Psoas muscle (tissue), 7 donors: ENCODE measurements at regions not wholly inside any gene's neighbourhood (a gene's known extent, or its start where the extent isn't known, plus 50 kb on each side); places are given as distances from the start of the nearest gene placed in this dataset.

ENCODE experiments used
- ATAC-seq, 4 donors: fragments of 200-7000 bp; cut with Tn5 transposase; one replicate each; pipeline ENCODE4 v1.9.1; 2020; ENCODE audit warnings: moderate library complexity in 3 of 4, mild to moderate bottlenecking in 2 of 4
- DNase-seq, 2 donors: peaks; one replicate each; pipeline ENCODE4 v3.0.0-alpha.2; 2020
- H3K27ac ChIP-seq: fragments of 200-600 bp; one replicate; pipeline ENCODE4 v1.8.0; 2022
- H3K27me3 ChIP-seq, 3 donors: fragments of 200-600 bp in 1 of 3; one replicate each; pipeline versions ENCODE4 v1.6.1 to v1.8.0; 2013 to 2022; ENCODE audit warnings: low read length in 2 of 3, mild to moderate bottlenecking in 2 of 3, moderate library complexity in 1 of 3; ENCODE audit not compliant: insufficient read depth in 3 of 3
- H3K36me3 ChIP-seq, 2 donors: fragments of 200-600 bp in 1 of 2; one replicate each; pipeline versions ENCODE4 v1.6.1 to v1.8.0; 2013 to 2022; ENCODE audit warnings: low read depth in 1 of 2, mild to moderate bottlenecking in 1 of 2, moderate library complexity in 1 of 2; ENCODE audit not compliant: insufficient read depth in 1 of 2
- H3K4me1 ChIP-seq: fragments of 200-600 bp; one replicate; pipeline ENCODE4 v1.8.0; 2022
- H3K4me3 ChIP-seq: fragments of 200-600 bp; one replicate; pipeline ENCODE4 v1.8.0; 2022; ENCODE audit warnings: mild to moderate bottlenecking
- H3K9me3 ChIP-seq: fragments of 200-600 bp; one replicate; pipeline ENCODE4 v1.8.0; 2022
- WGBS, 3 donors: extraction: QIAGEN DNeasy Blood & Tissue Kit; methylation state at CpG; one replicate each; pipeline versions ENCODE4 v1.1.6 to v1.1.7; 2013; 5-methylcytosine and 5-hydroxymethylcytosine counted together
- intact Hi-C, 2 donors: fragments of 100-400 bp; cut with DNase I; formaldehyde crosslinking; loops; one replicate each; pipeline versions ENCODE4 v1.11.0 to v1.14.2; 2022
- TF ChIP-seq, protein P1 (sequence below): fragments of 200-600 bp; IDR thresholded peaks from one replicate; pipeline ENCODE4 v1.8.0; 2022; ENCODE audit warnings: antibody characterized with exemption
- donor health status: healthy with polysubstance abuse.
- donor health status: DM: no; HTN: no; CAD: no; lungs with moderate emphysema.
- donor health status: Bipolar disorder and iron deficiency.
- donor health status: healthy.
- donor health status: DM: yes; HTN: yes; CAD: no.
- donor health status: DM: no; HTN: no; CAD: no.
- donor health status: DM: yes; HTN: yes; CAD: no.

DNA sequence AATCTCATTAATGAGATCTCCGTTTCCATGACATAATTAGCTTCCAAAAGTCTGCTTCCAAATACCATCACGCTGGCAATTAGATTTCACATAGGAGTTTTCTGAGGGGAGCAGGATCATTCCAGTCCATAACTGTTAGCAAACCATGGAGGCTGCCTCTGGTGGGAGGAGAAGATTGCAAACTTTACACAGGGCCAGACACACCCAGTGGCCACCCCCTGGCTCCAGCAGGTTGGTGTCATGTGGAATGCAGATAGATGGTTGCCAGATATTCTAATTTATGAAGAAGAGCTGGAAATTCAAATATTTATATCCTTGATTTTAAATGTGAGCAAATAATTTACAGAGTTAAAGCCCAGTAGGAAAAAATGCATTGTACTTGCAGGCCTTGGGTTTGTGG lies 164.2 kb downstream of the ICE1 start:
- intact Hi-C loops: no loop called here

DNA sequence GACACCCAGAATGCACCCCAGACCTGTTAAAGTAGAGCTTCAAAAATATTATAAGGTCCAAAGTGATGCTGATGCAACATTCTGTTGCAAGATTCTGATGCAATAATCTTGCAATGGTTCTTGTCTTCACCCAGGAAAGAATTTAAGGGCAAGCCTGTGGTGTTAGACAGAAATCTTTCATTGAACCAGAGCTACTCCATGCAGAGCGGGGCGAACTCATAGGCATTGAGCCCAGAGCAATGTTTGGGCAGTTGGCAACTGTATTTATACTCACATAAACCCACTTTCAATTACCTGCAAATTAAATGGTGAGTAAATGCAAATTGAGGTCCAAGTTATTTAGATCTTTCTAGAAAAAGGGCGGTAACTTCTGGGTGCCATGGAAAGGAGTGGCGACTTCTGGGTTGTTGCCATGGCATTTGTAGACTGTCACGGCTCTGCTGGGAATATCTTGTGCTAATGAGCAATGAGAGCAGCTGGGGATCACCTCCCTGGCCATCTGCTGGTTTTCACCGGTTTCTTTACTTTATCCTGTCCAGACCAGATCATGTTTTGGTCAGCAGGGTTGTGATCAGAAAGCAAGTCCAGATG lies 163.4 kb downstream of the ICE1 start:
- no peak overlapping the region for H3K27ac ChIP-seq
- no peaks in the 10 kb centered on the region for H3K9me3 ChIP-seq
- H3K4me1 ChIP-seq: no peaks in the 10 kb centered on the region
- no peaks in the 10 kb centered on the region for H3K27me3 ChIP-seq
- ATAC-seq: no peak
- TF ChIP-seq, protein P1, sequence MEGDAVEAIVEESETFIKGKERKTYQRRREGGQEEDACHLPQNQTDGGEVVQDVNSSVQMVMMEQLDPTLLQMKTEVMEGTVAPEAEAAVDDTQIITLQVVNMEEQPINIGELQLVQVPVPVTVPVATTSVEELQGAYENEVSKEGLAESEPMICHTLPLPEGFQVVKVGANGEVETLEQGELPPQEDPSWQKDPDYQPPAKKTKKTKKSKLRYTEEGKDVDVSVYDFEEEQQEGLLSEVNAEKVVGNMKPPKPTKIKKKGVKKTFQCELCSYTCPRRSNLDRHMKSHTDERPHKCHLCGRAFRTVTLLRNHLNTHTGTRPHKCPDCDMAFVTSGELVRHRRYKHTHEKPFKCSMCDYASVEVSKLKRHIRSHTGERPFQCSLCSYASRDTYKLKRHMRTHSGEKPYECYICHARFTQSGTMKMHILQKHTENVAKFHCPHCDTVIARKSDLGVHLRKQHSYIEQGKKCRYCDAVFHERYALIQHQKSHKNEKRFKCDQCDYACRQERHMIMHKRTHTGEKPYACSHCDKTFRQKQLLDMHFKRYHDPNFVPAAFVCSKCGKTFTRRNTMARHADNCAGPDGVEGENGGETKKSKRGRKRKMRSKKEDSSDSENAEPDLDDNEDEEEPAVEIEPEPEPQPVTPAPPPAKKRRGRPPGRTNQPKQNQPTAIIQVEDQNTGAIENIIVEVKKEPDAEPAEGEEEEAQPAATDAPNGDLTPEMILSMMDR: no peak
- DNase-seq: no peak
- intact Hi-C loops: no loop called here
- WGBS, 3 donors: 57 to 63% (median 57%) methylated on average over 6 of the region's 6 CpGs
- no peaks in the 10 kb centered on the region for H3K36me3 ChIP-seq
- H3K4me3 ChIP-seq: no peak overlapping the region

More for the DNA sequence above, 164.2 kb downstream of the ICE1 start:
- Histone ChIP-seq H3K36me3 (no peaks in the 10 kb centered on the region), H3K9me3 (no peaks in the 10 kb centered on the region), H3K4me3 (no peak overlapping the region), H3K27me3 (no peaks in the 10 kb centered on the region), H3K27ac (no peak overlapping the region), H3K4me1 (no peaks in the 10 kb centered on the region)
- TF ChIP-seq, protein P1: no peak
- ATAC-seq (no peak), DNase-seq (no peak)
- 35 to 44% (median 42%) methylated on average over 2 of the region's 2 CpGs for WGBS, 3 donors

- intact Hi-C loops: no loop called here
- no peak for ATAC-seq
These were observed 162.3 kb downstream of the ICE1 start for GRCh38 chr5:5584751-5585150.

DNA sequence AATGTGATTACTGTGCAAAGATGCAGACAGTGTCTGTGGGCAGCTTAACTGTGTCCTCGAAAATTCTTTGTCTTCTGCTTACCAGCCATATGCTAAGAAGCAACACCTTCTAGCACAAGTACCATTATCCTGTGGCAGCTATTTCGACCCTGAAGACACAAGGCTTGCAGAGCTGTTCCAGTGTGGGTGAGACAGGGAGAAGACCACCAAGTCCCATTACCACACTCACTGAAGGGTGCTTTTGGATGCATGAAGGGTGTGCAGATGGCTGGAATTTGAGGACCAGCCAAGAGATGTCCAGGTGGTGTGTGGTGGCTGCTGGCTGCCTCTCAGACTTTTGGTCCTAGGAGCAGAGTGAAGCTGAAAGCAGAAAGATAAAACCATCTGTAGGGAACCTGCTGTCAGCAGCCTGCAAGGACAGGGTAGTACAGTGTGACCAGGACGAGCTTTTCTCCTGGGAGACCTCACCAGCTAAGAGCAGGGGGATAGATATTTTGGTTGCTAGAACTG lies 161.8 kb downstream of the ICE1 start:
- Histone ChIP-seq H3K4me3 (no peak overlapping the region), H3K9me3 (no peaks in the 10 kb centered on the region), H3K27ac (no peak overlapping the region), H3K27me3 (no peaks in the 10 kb centered on the region), H3K4me1 (no peaks in the 10 kb centered on the region), H3K36me3 (no peaks in the 10 kb centered on the region)
- TF ChIP-seq, protein P1: no peak
- ATAC-seq (no peak), DNase-seq (no peak)
- 63 to 69% (median 66%) methylated on average over 3 of the region's 3 CpGs for WGBS, 3 donors
- intact Hi-C loops: no loop called here

More at GRCh38 chr5:5584751-5585150, 162.3 kb downstream of the ICE1 start:
- Histone ChIP-seq H3K27me3 (no peaks in the 10 kb centered on the region), H3K36me3 (no peaks in the 10 kb centered on the region), H3K9me3 (no peaks in the 10 kb centered on the region), H3K4me1 (no peaks in the 10 kb centered on the region), H3K27ac (no peak overlapping the region), H3K4me3 (no peak overlapping the region)
- 60 to 75% (median 68%) methylated on average over 4 of the region's 4 CpGs for whole genome bisulfite sequencing, 3 donors
- no peak for DNase-seq
- TF ChIP-seq, protein P1: no peak

DNA sequence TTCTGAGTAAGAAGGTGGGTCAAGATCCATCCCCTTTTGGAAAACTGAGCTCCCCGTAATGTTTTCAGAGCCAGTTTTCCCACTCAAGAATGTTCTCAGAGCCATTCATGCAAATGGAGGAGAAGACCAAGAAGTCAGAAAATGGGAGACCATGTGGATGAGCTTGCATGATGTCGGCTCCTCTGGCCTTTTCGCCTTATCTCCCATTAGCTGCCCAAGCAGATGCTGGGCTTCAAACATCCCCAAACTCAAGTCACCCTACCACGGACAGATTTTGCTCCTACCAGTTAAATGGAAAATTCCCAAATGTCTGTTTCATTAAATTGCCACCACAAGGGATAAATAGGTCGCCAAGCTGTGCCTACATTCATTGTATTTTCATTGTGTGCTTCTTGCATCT lies 161.4 kb downstream of the ICE1 start:
- ATAC-seq (no peak), DNase-seq (no peak)
- WGBS, 3 donors: 84 to 86% (median 85%) methylated on average over 5 of the region's 5 CpGs
- TF ChIP-seq, protein P1: no peak
- H3K36me3 ChIP-seq: no peaks in the 10 kb centered on the region
- no peaks in the 10 kb centered on the region for H3K9me3 ChIP-seq
- no peaks in the 10 kb centered on the region for H3K4me1 ChIP-seq
- intact Hi-C loops: no loop called here
- no peak overlapping the region for H3K4me3 ChIP-seq
- H3K27ac ChIP-seq: no peak overlapping the region
- H3K27me3 ChIP-seq: no peaks in the 10 kb centered on the region
